ENCODE measurements at regions not wholly inside any gene's neighbourhood (a gene's known extent, or its start where the extent isn't known, plus 50 kb on each side); places are given as distances from the start of the nearest gene placed in this dataset.
"Not testable (repeated sequence)": the region's sequence is repeated elsewhere in the genome, so short reads cannot be mapped to it uniquely, and the experiment has no call there.

- peak; percentile 2 for DNase-seq
Observed at GRCh38 chr5:124873188-124873587, 126.7 kb upstream of the ZNF608 start.

- DNase-seq, result no peak
Observed at GRCh38 chr5:124873713-124874112, 127.3 kb upstream of the ZNF608 start.

GRCh38 chr5:124876566-124876965 is 130.1 kb upstream of the ZNF608 start:
- DNase-seq, result no peak

GRCh38 chr5:124876983-124877382 is 130.5 kb upstream of the ZNF608 start:
- DNase-seq, result no peak

- no peak for DNase-seq
Observed at GRCh38 chr5:124877501-124878146, 131.2 kb upstream of the ZNF608 start.

- DNase-seq, result no peak
Observed at GRCh38 chr5:124878583-124879342, 132.3 kb upstream of the ZNF608 start.

GRCh38 chr5:124880903-124881697 is 134.7 kb upstream of the ZNF608 start:
- DNase-seq, result no peak

GRCh38 chr5:124883681-124884080 is 137.2 kb upstream of the ZNF608 start:
- no peak for DNase-seq

GRCh38 chr5:124884114-124884513 is 137.7 kb upstream of the ZNF608 start:
- DNase-seq, result no peak

GRCh38 chr5:124885490-124885889 is 139.1 kb upstream of the ZNF608 start:
- DNase-seq, result no peak

- DNase-seq, result no peak
Observed at GRCh38 chr5:124887223-124887622, 140.8 kb upstream of the ZNF608 start.

GRCh38 chr5:124888050-124888506 is 141.6 kb upstream of the ZNF608 start:
- DNase-seq, result no peak

- no peak for DNase-seq
Observed at GRCh38 chr5:124888622-124889485, 142.4 kb upstream of the ZNF608 start.

GRCh38 chr5:124889486-124889825 is 143.0 kb upstream of the ZNF608 start:
- no peak for DNase-seq

GRCh38 chr5:124889850-124890249 is 143.4 kb upstream of the ZNF608 start:
- DNase-seq, result no peak

- not testable (repeated sequence) for DNase-seq
Observed at GRCh38 chr5:124890442-124890841, 144.0 kb upstream of the ZNF608 start.

GRCh38 chr5:124891179-124891578 is 144.7 kb upstream of the ZNF608 start:
- no peak for DNase-seq

GRCh38 chr5:124892185-124892848 is 145.9 kb upstream of the ZNF608 start:
- no peak for DNase-seq

- no peak for DNase-seq
Observed at GRCh38 chr5:124894541-124894940, 148.1 kb upstream of the ZNF608 start.

- no peak for DNase-seq
Observed at GRCh38 chr5:124895236-124895635, 148.8 kb upstream of the ZNF608 start.

- DNase-seq, result no peak
Observed at GRCh38 chr5:124901081-124901480, 154.6 kb upstream of the ZNF608 start.
